NCI-H748 (cell line): ENCODE measurements at regions not wholly inside any gene's neighbourhood (a gene's known extent, or its start where the extent isn't known, plus 50 kb on each side); places are given as distances from the start of the nearest gene placed in this dataset.

Experiments
- DNase-seq: peaks from one replicate; lab custom pipeline; 2025; ENCODE audit not compliant: unreplicated experiment; lab: John Stamatoyannopoulos, UW

DNA sequence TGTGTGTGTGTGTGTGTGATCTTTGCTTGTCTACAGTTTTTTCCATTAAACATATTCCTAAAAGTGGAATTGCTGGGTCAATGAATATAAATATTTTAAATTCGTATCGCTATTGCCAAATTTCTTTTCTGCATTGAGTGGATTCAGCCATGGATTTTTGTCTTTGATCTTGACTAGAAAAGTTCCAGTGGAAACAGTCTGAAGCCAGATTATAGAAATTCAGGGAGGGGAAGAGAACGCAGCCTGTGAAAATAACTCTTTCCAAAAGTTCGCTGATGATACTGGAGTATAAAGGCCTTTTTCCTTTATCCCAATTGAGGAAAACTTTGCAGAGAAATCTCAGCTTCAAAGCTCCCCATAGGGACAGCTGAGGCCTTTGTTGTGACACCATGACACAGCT is 292.3 kb upstream of the CD180 start:
- no peak for DNase-seq

DNA sequence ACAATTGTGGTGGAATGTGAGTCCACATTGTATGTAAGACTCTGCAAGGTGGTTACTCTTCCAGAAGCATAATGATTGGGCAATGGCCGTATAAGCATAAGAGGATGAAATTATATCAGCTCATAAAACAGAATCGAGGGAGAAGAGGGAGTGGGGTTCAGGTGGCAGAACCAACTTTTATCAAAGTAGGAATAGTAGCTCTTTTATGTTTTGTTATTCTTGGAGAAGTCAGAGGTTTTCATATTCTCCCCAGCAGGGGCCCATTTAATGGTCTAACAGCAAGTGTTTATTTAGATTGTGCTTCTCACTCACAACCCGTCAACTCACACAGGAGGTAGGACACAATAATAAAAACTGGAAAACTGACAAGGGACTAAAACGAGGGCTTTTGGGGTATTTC is 291.3 kb upstream of the CD180 start:
- DNase-seq = no peak

DNA sequence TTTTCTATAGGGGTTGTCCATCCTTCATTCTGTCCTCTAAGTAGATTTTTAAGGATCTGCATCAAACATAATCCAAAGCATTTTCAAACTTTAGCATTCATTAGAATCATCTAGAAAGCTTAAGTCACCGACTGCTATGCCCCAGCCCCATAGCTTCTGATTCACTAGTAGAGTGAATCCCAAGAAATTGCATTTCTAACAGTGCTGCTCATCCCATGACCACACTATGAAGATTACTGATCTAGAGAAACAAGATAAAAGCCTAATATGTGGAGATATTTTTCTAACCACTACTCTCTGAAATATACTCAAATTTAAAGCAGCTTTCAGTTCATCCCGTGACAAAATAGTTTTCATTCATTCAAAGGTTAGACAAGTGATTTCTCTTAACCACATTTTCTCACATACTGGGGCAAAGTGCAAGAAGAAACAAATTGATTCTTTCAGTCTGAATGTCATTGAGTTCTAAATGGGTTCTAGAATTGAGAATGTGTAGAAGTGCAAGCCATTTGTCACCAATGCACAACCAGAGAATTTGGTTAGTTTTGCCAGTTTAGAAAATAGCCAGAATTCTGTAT is 286.9 kb upstream of the CD180 start:
- no peak for DNase-seq

- DNase-seq = no peak
Measured at GRCh38 chr5:67481362-67481761, 284.8 kb upstream of the CD180 start.

- no peak for DNase-seq
Measured at GRCh38 chr5:67478337-67478736, 281.7 kb upstream of the CD180 start.

DNA sequence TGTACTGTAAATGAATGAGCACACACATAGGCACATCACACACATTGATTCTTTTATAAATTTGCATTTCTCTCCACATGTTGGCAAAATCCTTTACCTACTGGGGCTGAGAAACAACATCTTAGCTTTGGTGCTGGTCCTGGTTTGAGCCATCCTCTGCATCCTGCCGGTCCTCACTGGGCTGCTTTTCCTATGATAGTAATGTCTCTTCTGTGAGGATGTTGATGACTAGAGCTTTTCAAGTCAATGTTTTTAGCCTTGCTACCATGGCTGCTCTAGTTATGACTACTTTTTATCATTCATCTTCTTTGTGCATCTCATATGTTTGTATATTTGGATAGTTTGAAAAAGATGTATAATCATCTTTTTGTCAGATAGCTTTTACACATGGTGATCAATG is 280.4 kb upstream of the CD180 start:
- DNase-seq = no peak

DNA sequence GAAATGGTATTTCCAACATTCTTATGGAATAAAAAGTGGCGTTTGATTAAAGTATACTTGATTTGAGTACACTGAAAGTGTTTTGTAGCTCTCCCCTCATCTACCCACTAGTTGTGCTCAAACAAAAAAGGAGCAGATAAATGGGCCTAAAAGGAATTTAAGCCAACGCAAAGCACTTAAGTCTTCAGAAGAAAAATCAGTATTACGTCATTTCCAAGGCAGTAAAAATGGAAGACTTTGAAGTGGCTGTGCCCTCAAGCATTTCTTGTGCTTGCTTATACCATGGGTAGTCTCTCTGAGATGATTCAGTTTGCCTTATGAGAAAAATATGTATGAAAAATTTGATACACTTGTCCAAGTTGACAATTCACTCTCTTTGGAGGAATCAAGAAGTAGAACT is 279.9 kb upstream of the CD180 start:
- no peak for DNase-seq

DNA sequence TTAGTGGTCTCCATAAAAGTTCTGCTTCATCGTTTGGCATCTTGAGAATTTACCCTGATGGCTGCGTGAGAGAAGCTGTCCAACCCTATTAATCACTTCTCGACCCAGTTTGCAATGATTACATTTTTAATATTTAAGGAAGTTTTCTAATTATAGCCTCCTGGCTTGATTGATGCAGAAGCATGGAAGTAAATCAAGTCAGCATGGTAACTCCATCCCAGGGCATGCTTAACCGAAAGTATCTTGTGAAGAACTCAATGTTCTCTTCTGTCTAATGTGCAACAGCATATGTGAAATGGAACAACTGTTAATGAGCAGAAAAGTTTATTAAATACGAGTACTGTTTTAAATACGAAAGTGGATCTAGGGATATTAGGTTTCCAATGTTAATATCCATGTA is 278.9 kb upstream of the CD180 start:
- DNase-seq = no peak

GRCh38 chr5:67474597-67475238 is 278.1 kb upstream of the CD180 start:
- no peak for DNase-seq

DNA sequence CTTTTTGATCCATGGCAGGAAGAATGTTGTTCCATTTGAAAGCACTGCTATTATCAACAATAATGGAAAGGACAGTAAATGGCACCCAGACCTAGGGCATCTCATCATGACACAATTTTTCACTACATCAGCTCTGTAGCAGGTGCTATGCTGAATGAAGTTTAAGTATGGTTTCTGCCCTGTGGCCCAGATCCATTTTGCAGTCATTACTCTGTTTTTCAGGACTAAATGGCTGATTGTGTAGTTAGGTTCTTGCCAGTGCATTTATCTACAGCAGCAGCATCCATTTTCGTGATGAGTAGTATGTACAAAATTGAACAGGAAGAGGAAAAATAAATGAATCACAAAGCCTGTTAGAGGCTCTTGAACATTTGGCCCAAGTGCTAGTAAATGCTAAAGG is 270.5 kb upstream of the CD180 start:
- no peak for DNase-seq

DNA sequence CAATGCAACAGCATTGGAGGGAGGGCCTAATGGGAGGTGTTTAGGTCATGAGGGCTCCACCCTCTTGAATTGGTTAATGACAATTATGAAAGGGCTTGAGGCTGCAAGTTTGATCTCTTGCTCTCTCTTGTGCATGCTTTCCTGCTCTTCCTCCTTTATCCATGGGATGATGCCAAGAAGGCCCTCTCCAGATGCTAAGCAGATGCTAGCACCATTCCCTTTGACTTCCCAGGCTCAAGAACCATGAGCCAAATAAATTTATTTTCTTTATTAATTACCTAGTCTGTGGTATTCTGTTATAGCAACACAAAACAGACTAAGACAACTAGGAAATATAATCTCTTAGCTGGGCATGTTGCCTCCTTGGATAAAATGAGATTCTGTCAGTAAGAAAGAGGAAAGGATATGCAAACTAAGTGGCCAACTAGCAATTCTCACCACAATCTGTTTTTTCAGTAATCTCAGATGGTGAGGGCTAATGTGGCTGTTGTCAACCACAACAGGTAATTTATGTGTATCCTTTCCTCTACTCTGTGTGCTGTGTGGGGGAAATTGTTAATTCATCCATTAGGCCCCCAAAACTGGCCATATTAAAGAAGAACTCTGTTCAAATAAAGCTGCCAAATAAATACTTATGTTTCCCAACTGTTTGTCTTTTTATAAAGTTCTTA is 269.1 kb upstream of the CD180 start:
- no peak for DNase-seq

DNA sequence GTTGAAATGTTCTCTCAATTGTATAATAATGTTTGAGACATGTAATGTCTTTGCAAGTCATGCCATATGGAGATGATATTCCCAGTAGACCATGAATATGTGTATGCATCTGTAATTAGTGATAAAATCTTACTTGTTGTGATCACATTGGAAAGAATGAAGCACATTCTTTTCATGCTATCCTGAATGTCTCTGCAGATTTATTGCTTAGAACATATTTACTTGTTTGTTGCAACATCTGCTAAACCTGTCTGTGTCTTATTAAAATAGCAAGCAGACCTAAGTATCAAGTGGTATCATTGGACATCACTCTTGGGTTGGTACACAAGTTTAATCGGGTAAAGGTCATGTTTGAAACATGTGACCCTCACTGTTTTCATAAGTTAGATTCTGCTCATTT is 265.5 kb upstream of the CD180 start:
- no peak for DNase-seq

DNA sequence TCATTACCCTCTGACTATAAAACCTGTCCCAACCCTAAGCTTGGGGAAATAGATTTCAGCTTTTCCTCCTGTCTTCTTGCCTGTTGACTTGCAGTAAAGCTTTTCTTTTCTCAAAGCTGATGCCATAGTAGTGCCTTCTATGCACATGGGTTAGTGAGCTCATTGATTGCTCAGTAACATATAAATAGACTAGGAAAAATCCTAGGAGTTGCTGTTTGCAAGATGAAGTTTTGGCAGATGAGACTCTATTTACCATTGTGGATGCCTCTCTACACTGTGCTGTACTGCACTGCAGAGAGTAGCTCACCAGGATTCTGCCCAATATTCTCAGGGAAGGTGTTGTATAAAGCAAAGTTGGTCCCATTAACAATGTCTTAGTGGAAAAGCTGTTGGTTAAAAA is 262.7 kb upstream of the CD180 start:
- DNase-seq = no peak

DNA sequence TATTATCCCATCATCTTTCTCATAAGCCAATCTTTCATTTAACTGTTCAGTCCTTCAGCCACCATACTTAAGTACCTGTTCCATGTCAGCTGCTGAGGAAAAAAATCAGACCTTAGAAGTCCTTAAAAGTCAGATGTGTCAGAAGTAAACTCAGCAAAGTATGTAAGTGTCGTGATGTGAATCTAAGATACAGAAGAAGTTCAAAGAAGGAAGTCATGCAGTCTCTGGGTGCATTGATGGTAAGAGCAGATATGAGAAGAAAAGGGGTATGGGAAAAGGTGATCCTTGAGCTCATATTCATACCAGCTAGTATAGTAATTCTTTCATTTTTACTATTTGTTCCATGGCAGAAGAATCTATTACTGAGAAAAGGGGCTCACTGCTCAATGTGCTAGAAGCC is 259.4 kb upstream of the CD180 start:
- DNase-seq = no peak

DNA sequence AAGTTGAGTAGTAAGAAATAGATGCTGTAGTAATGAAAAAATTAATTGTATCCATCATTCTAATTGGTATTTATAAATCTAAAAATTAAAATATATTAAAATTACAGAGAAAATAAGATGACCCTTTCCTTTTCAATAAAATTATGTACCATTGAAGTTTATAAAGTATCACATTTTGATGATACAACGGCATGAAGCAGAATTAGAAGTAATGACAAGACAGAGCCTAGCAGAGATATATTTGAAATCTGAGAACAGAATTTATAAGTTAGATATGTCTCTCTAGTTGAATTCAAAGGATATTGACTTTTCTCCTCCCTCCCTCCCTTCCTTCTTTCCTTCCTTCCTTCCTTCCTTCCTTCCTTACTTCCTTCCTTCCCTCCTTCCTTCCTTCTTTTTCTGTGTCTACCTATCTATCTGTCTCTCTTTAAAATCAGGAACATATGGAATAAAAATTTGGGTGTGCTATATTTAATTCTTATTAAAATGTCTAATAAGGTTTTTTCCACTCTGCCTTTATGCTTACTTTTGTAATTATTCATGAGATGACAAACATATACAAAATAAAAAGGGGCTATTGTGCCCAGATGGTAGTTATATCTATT is 258.5 kb upstream of the CD180 start:
- no peak for DNase-seq

DNA sequence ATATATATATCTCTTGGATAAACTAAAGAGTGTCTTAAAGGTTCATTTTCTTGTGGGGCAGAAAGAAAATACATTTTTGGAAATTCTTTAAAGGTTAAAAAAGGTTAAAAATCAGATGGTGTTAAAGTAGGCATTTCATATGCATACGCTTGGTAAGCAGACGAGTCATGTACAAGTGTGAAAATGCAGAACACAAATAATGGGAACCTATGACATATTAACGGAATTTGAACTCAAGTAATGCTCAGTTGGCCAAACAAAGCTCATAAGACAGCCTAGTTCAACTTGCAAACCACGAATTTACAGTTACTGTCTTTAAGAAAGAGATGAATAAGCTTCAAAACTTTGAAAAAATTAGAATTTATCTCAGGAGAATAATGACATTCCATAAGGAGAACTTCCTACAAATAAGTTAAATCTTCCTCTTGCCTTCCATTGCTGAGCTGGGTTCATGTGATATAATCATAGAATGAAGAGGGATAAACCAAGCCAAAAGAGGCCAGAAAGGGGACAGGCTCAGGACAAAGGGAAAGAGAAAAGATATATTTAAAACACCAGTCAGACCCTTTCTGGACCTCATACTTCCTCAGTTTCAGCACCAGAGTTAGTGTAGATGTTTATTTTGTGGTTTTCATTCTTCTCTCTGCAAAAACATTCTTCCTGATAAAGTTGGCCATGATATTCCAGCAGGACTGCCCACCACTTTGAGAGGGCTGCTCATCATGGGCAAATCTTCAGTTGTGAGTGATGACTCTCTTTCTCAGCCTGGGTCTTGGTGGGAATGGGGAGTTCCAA is 256.7 kb upstream of the CD180 start:
- DNase-seq = no peak

DNA sequence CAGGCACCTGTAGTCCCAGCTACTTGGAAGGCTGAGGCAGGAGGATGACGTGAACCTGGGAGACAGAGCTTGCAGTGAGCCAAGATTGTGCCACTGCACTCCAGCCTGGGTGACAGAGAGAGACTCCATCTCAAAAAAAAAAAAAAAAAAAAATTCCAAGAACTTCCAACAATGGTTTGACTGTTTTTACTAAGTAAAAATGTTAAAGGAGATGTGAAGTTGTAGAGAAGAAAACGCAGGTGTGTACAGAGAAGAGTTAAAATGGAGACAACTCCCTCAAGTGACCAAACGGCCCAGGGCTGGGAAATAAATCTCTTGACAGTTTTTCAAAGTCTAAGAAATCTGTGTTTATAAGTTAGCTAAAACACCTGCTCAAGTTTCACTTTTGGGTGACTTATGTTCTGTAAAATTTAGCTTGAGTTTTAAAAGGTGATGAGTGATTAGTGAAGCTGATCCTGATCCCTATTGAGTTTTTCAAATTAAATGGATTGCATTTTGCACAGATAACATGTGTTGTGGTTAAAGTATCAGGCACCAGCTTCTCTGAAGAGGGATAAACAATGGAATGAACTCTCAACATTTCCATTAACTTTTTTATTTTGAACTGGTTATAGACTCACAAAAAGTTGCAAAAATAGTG is 255.2 kb upstream of the CD180 start:
- no peak for DNase-seq

DNA sequence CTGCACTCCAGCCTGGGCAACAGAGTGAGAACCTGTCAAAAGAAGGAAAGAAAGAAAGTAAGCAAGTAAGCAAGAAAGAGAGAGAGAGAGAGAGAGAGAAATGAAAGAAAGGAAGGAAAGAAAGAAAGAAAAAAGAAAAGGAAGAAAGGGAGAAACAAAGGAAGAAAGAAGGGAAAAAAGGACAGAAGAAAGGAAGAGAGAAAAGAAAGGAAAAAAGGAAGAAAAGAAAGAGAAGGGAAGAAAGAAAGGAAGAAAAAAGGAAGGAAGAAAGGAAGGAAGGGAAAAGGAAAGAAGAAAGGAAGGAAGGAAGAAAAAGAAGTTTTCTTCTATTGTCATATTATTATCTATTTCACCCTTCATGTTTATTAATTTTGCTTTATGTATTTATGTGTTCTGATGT is 251.1 kb upstream of the CD180 start:
- no peak for DNase-seq

DNA sequence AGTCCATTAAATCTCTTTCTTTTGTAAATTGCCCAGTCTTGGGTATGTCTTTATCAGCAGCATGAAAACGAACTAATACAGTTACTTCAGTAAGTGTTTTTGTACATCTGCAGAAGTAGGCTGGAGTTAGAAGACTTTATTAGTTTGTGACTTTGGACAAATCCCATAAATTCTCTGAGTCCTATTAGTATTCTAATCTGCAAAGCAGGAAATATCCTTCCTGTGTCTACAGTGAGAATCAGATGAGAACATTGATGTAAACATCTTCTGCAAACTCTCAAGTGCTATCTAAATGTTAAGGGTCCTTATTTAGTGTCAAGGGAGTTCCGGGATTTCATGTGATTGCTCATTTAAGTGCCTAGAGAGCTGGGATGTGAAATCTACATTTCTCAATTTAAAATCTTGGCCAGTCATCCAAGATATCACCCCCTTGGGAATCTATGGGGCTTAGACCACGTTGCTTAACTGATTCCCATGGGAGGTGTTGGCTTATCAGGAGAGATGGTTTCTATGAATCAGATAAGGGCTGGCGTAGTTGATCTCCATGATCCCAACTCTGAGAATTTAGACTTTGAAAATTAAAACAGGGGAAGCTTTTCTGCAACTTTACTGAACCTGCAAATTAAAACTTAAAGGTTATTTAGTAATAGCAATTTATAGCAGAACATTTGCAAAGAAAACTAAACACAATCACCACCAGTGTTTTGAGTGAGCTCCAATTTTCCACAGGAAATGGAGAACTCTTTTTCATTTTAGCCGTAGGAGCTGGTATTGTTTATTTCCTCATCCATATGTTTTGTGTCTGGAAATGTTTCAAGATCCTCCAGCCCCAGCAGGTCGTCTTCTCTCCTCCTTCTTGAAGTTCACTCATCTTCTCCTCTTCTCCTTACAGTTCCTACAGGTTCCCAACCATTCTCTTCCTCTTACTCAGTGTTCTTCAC is 241.6 kb upstream of the CD180 start:
- no peak for DNase-seq

GRCh38 chr5:67435032-67435431 is 238.4 kb upstream of the CD180 start:
- DNase-seq = no peak
